GM12878 (cell line): ENCODE measurements at regions not wholly inside any gene's neighbourhood (a gene's known extent, or its start where the extent isn't known, plus 50 kb on each side); places are given as distances from the start of the nearest gene placed in this dataset.

Experiments
- ATAC-seq: fragments of 200-7000 bp; cut with Tn5 transposase; 3 replicates; pipeline ENCODE4 v1.9.1; 2020; ENCODE audit warnings: mild to moderate bottlenecking, moderate library complexity
- BruUV-seq: library from RNA; stranded (reverse); fragments of 400-500 nt; replicated peaks from 2 replicates; lab custom pipeline; 2021; lab: Mats Ljungman, UMichigan
- CTCF ChIA-PET: fragments of 300-600 bp; sonication (Branson Sonifier 250); formaldehyde crosslinking; extraction: SDS; loops from one replicate; lab custom pipeline; 2021; ENCODE audit warnings: inconsistent platforms; lab: Yijun Ruan, JAX
- POLR2A ChIA-PET: fragments of 350-600 bp; formaldehyde crosslinking; extraction: SDS; loops from one replicate; lab custom pipeline; 2021; ENCODE audit warnings: inconsistent platforms; lab: Charles Lee
- RAD21 ChIA-PET: fragments of 300-600 bp; sonication (Branson Sonifier 250); formaldehyde crosslinking; loops from one replicate; lab custom pipeline; 2023; ENCODE audit warnings: antibody characterized with exemption; ENCODE audit not compliant: unreplicated experiment; lab: Charles Lee
- SMC1A ChIA-PET: fragments of 300-600 bp; sonication (Branson Sonifier 250); formaldehyde crosslinking; loops from one replicate; lab custom pipeline; 2023; ENCODE audit not compliant: unreplicated experiment, uncharacterized antibody; lab: Charles Lee
- DNase-seq: peaks from one replicate; pipeline ENCODE4 v3.0.0-alpha.2; 2011; ENCODE audit warnings: low read depth, low spot score
- FAIRE-seq: peaks from 3 replicates; lab custom pipeline; 2011; peaks lifted over from hg19 to GRCh38; lab: Jason Lieb, UNC
- H2AFZ ChIP-seq: 2 replicates; pipeline ENCODE4 v1.6.0; 2011; ENCODE audit warnings: low read depth, low read length, control low read depth; ENCODE audit not compliant: control insufficient read depth
- H3K27ac ChIP-seq: 2 replicates; pipeline ENCODE4 v1.5.1; 2011; ENCODE audit warnings: control low read depth; ENCODE audit not compliant: control insufficient read depth, insufficient read depth
- H3K27me3 ChIP-seq, 2 experiments: replicated peaks in 1 of 2; 2 replicates each; pipeline versions ENCODE4 v1.6.0 to v1.6.1; 2011; ENCODE audit warnings: low read length in 1 of 2; ENCODE audit not compliant: control insufficient read depth in 2 of 2, insufficient read depth in 2 of 2
- H3K36me3 ChIP-seq, 2 experiments: 2 replicates each; pipeline ENCODE4 v1.5.1; 2011; ENCODE audit warnings: low read length in 1 of 2; ENCODE audit not compliant: control insufficient read depth in 2 of 2, insufficient read depth in 2 of 2
- H3K4me1 ChIP-seq: 2 replicates; pipeline ENCODE4 v1.6.1; 2011; ENCODE audit warnings: mild to moderate bottlenecking, low read length, moderate library complexity, mixed read lengths; ENCODE audit not compliant: control insufficient read depth, insufficient read depth
- H3K4me2 ChIP-seq: 2 replicates; pipeline ENCODE4 v1.6.0; 2011; ENCODE audit warnings: control low read depth; ENCODE audit not compliant: control insufficient read depth, insufficient read depth
- H3K4me3 ChIP-seq: fragments of 200-600 bp; sonication (generic); 2 replicates; pipeline ENCODE4 v1.5.1; 2016
- H3K79me2 ChIP-seq: 2 replicates; pipeline ENCODE4 v1.6.0; 2011; ENCODE audit warnings: low read length; ENCODE audit not compliant: control insufficient read depth, insufficient read depth
- H3K9ac ChIP-seq: 2 replicates; pipeline ENCODE4 v1.8.0; 2011; ENCODE audit warnings: low read length, control low read depth, mixed read lengths; ENCODE audit not compliant: control insufficient read depth, insufficient read depth
- H3K9me3 ChIP-seq: replicated peaks from 3 replicates; pipeline ENCODE4 v1.5.1; 2011; ENCODE audit warnings: mild to moderate bottlenecking, low read length; ENCODE audit not compliant: control insufficient read depth, insufficient read depth
- H4K20me1 ChIP-seq: 2 replicates; pipeline ENCODE4 v1.6.0; 2011; ENCODE audit not compliant: control insufficient read depth, insufficient read depth
- ATF2 ChIP-seq: IDR thresholded peaks from 2 replicates; pipeline ENCODE4 v1.6.1; 2012; ENCODE audit warnings: low read length, inconsistent platforms
- BCL11A ChIP-seq: IDR thresholded peaks from 2 replicates; pipeline ENCODE4 v1.6.1; 2011; ENCODE audit warnings: low read depth, low read length
- DPF2 ChIP-seq: fragments of 450-650 bp; IDR thresholded peaks from 2 replicates; pipeline ENCODE4 v1.6.1; 2017; ENCODE audit warnings: mild to moderate bottlenecking
- GABPA ChIP-seq: IDR thresholded peaks from 2 replicates; pipeline ENCODE4 v1.6.1; 2014; ENCODE audit warnings: antibody characterized with exemption, low read depth, mild to moderate bottlenecking, inconsistent platforms
- GATAD2B ChIP-seq: fragments of 450-650 bp; conservative IDR thresholded peaks from 2 replicates; pipeline ENCODE4 v1.6.1; 2017; ENCODE audit warnings: low read depth, mild to moderate bottlenecking, moderate library complexity
- HDAC2 ChIP-seq: fragments of 200-600 bp; sonication (generic); IDR thresholded peaks from 2 replicates; pipeline ENCODE4 v1.6.1; 2017
- HDAC6 ChIP-seq: fragments of 200-600 bp; sonication (generic); IDR thresholded peaks from one replicate; pipeline ENCODE4 v1.8.0; 2017; ENCODE audit warnings: antibody characterized with exemption; ENCODE audit not compliant: unreplicated experiment
- MEF2B ChIP-seq: fragments of 450-650 bp; IDR thresholded peaks from 2 replicates; pipeline ENCODE4 v1.6.1; 2018; ENCODE audit warnings: mild to moderate bottlenecking, moderate library complexity; ENCODE audit not compliant: partially characterized antibody, poor library complexity, severe bottlenecking
- MYB ChIP-seq: fragments of 150-350 bp; IDR thresholded peaks from 2 replicates; pipeline ENCODE4 v1.6.1; 2014; ENCODE audit warnings: mild to moderate bottlenecking, low read depth, low read length, borderline replicate concordance
- POLR2A ChIP-seq: IDR thresholded peaks from 2 replicates; pipeline ENCODE4 v1.6.1; 2011; ENCODE audit warnings: low read depth, mild to moderate bottlenecking, low read length
- USF1 ChIP-seq: IDR thresholded peaks from 2 replicates; pipeline ENCODE4 v1.6.1; 2011; ENCODE audit warnings: borderline replicate concordance, low read depth, mild to moderate bottlenecking, moderate library complexity, mixed read lengths, low read length; ENCODE audit not compliant: insufficient read depth; ENCODE audit errors: extremely low read length
- ZBTB4 ChIP-seq: fragments of 450-650 bp; formaldehyde crosslinking; IDR thresholded peaks from 2 replicates; pipeline ENCODE4 v1.4.0; 2022; ENCODE audit warnings: mild to moderate bottlenecking, moderate library complexity
- WGBS: methylation state at CpG from one replicate; pipeline ENCODE4 v1.1.6; 2016; ENCODE audit warnings: low lambda C conversion rate; ENCODE audit not compliant: insufficient replicate concordance, insufficient coverage; ENCODE audit errors: missing lambda C conversion rate; 5-methylcytosine and 5-hydroxymethylcytosine counted together
- in situ Hi-C: fragments of 300-500 bp; cut with MboI; formaldehyde crosslinking; loops from 9 replicates; pipeline ENCODE4 v1.14.3; 2018; ENCODE audit warnings: mixed read lengths
- intact Hi-C: fragments of 100-400 bp; cut with micrococcal nuclease; formaldehyde crosslinking; loops from one replicate; pipeline ENCODE4 v1.14.2; 2022; ENCODE audit not compliant: unreplicated experiment

GRCh38 chr6:144515761-144516160 is 230.6 kb downstream of the UTRN start:
- SMC1A ChIA-PET: no interaction called here

More at GRCh38 chr6:144515761-144516160, 230.6 kb downstream of the UTRN start:
- DNase-seq (no peak), FAIRE-seq (no peak), ATAC-seq (no peak)
- Histone ChIP-seq H3K9ac (no peak overlapping the region), H3K4me3 (no peak overlapping the region), H3K27ac (no peak overlapping the region), H2AFZ (no peak overlapping the region), H3K79me2 (no peaks in the 10 kb centered on the region), H3K4me2 (no peak overlapping the region), H3K36me3 (peaks cover 0 to 8% of the 10 kb centered on the region in 2 experiments; a peak in 2 of 4 replicates), H3K27me3 (no peaks in the 10 kb centered on the region), H3K9me3 (no peaks in the 10 kb centered on the region), H4K20me1 (no peaks in the 10 kb centered on the region), H3K4me1 (no peaks in the 10 kb centered on the region)
- CTCF ChIA-PET: no interaction called here
- TF ChIP-seq DPF2: no peak
- no peak for TF ChIP-seq GATAD2B
- TF ChIP-seq HDAC6: no peak
- TF ChIP-seq HDAC2: no peak
- no peak for TF ChIP-seq BCL11A
- TF ChIP-seq MYB: no peak
- no peak for TF ChIP-seq ATF2
- TF ChIP-seq ZBTB4 (CRISPR knock-in tag): no peak
- TF ChIP-seq USF1: no peak
- TF ChIP-seq GABPA: no peak
- TF ChIP-seq MEF2B: no peak
- no peak for TF ChIP-seq POLR2A
- intact Hi-C loops (no loop called here), in situ Hi-C loops (no loop called here)
- POLR2A ChIA-PET: no interaction called here
- no TSS peak for BruUV-seq
- 100% methylated on average over 5 of the region's 5 CpGs for WGBS
- RAD21 ChIA-PET: no interaction called here
